Neural cell (in vitro differentiated cells): ENCODE measurements at regions not wholly inside any gene's neighbourhood (a gene's known extent, or its start where the extent isn't known, plus 50 kb on each side); places are given as distances from the start of the nearest gene placed in this dataset.

ENCODE experiments used
- H2AFZ ChIP-seq: fragments of 200-600, 300-800 bp; sonication (generic), shearing (Covaris generic); 2 replicates; pipeline ENCODE4 v1.6.0; 2014; ENCODE audit warnings: low read depth, mild to moderate bottlenecking, antibody characterized with exemption, low read length, moderate library complexity
- H3F3A ChIP-seq: fragments of 200-600 bp; shearing (Covaris generic); 2 replicates; pipeline ENCODE4 v1.6.1; 2016; ENCODE audit warnings: mild to moderate bottlenecking, moderate library complexity, mixed read lengths, antibody characterized with exemption, low read length; ENCODE audit not compliant: insufficient read depth, poor library complexity, severe bottlenecking
- H3K27ac ChIP-seq: fragments of 200-600, 300-800 bp; sonication (generic), shearing (Covaris generic); 2 replicates; pipeline ENCODE4 v1.5.1; 2014; ENCODE audit warnings: mild to moderate bottlenecking, low read length, moderate library complexity
- H3K27me3 ChIP-seq: fragments of 300-800, 200-600 bp; sonication (generic), shearing (Covaris generic); 2 replicates; pipeline ENCODE4 v1.6.0; 2014; ENCODE audit warnings: mild to moderate bottlenecking, low read depth, low read length, moderate library complexity; ENCODE audit not compliant: insufficient read depth
- H3K36me3 ChIP-seq: fragments of 300-800, 200-600 bp; sonication (generic), shearing (Covaris generic); 2 replicates; pipeline ENCODE4 v1.5.1; 2014; ENCODE audit warnings: mild to moderate bottlenecking, antibody characterized with exemption, low read length, moderate library complexity; ENCODE audit not compliant: insufficient read depth
- H3K4me2 ChIP-seq: fragments of 300-800, 200-600 bp; sonication (generic), shearing (Covaris generic); 2 replicates; pipeline ENCODE4 v1.6.0; 2014; ENCODE audit warnings: mild to moderate bottlenecking, low read length
- H3K4me3 ChIP-seq: fragments of 300-800, 200-600 bp; sonication (generic), shearing (Covaris generic); 2 replicates; pipeline ENCODE4 v1.5.1; 2014; ENCODE audit warnings: mild to moderate bottlenecking, low read length, moderate library complexity
- H3K79me2 ChIP-seq: fragments of 200-600 bp; shearing (Covaris generic); replicated peaks from 2 replicates; pipeline ENCODE4 v1.6.0; 2014; ENCODE audit warnings: mild to moderate bottlenecking, low read length, moderate library complexity; ENCODE audit not compliant: insufficient read depth
- H3K9ac ChIP-seq: fragments of 300-800, 200-600 bp; sonication (generic), shearing (Covaris generic); 2 replicates; pipeline ENCODE4 v1.6.1; 2016; ENCODE audit warnings: mild to moderate bottlenecking, low read length, mixed read lengths
- H3K9me2 ChIP-seq: fragments of 200-600 bp; shearing (Covaris generic); 2 replicates; pipeline ENCODE4 v1.6.1; 2016; ENCODE audit warnings: mild to moderate bottlenecking, low read length, mixed read lengths; ENCODE audit not compliant: insufficient read depth
- H3K9me3 ChIP-seq: fragments of 200-600, 300-800 bp; sonication (generic), shearing (Covaris generic); 2 replicates; pipeline ENCODE4 v1.6.1; 2016; ENCODE audit warnings: mild to moderate bottlenecking, mixed run types, low read length, moderate library complexity, mixed read lengths
- H4K20me1 ChIP-seq: fragments of 200-600 bp; shearing (Covaris generic); 2 replicates; pipeline ENCODE4 v1.6.1; 2016; ENCODE audit warnings: mild to moderate bottlenecking, mixed run types; ENCODE audit not compliant: insufficient read depth
- CTCF ChIP-seq: fragments of 450-650 bp; IDR thresholded peaks from 2 replicates; pipeline ENCODE4 v1.5.1; 2014; ENCODE audit warnings: antibody characterized with exemption, mild to moderate bottlenecking, moderate library complexity; ENCODE audit not compliant: poor library complexity, severe bottlenecking
- EP300 ChIP-seq: fragments of 450-650 bp; conservative IDR thresholded peaks from 2 replicates; pipeline ENCODE4 v1.6.1; 2014; ENCODE audit warnings: antibody characterized with exemption, mild to moderate bottlenecking, moderate library complexity; ENCODE audit not compliant: poor library complexity, severe bottlenecking
- EZH2 ChIP-seq: fragments of 200-600, 300-800 bp; shearing (Covaris generic), sonication (generic); IDR thresholded peaks from 2 replicates; pipeline ENCODE4 v1.6.1; 2014; ENCODE audit warnings: antibody characterized with exemption, low read length, borderline replicate concordance, mild to moderate bottlenecking; ENCODE audit not compliant: insufficient read depth, poor library complexity, severe bottlenecking
- MXI1 ChIP-seq: fragments of 450-650 bp; conservative IDR thresholded peaks from 2 replicates; pipeline ENCODE4 v1.6.1; 2014; ENCODE audit warnings: antibody characterized with exemption, mild to moderate bottlenecking; ENCODE audit not compliant: poor library complexity, severe bottlenecking
- POLR2AphosphoS5 ChIP-seq: IDR thresholded peaks from 2 replicates; pipeline ENCODE4 v1.6.1; 2012
- RAD21 ChIP-seq: fragments of 450-650 bp; conservative IDR thresholded peaks from 2 replicates; pipeline ENCODE4 v1.6.1; 2014; ENCODE audit warnings: antibody characterized with exemption, mild to moderate bottlenecking, moderate library complexity
- SMC3 ChIP-seq: fragments of 450-650 bp; conservative IDR thresholded peaks from 2 replicates; pipeline ENCODE4 v1.6.1; 2014; ENCODE audit warnings: antibody characterized with exemption, mild to moderate bottlenecking, moderate library complexity; ENCODE audit not compliant: poor library complexity
- TAF1 ChIP-seq: IDR thresholded peaks from 2 replicates; pipeline ENCODE4 v1.6.1; 2012; ENCODE audit warnings: low read depth
- TF ChIP-seq, protein P1 (sequence below): IDR thresholded peaks from 2 replicates; pipeline ENCODE4 v1.6.1; 2012; ENCODE audit warnings: borderline replicate concordance

- Histone ChIP-seq H3K9me3 (no peaks in the 10 kb centered on the region), H3K27ac (no peak overlapping the region), H3K4me2 (no peak overlapping the region), H3K27me3 (no peaks in the 10 kb centered on the region), H3F3A (no peaks in the 10 kb centered on the region), H3K79me2 (no peaks in the 10 kb centered on the region), H2AFZ (no peak overlapping the region), H3K9me2 (no peaks in the 10 kb centered on the region), H3K36me3 (no peaks in the 10 kb centered on the region), H3K9ac (no peak overlapping the region), H3K4me3 (no peak overlapping the region), H4K20me1 (no peaks in the 10 kb centered on the region)
- TF ChIP-seq, protein P1, sequence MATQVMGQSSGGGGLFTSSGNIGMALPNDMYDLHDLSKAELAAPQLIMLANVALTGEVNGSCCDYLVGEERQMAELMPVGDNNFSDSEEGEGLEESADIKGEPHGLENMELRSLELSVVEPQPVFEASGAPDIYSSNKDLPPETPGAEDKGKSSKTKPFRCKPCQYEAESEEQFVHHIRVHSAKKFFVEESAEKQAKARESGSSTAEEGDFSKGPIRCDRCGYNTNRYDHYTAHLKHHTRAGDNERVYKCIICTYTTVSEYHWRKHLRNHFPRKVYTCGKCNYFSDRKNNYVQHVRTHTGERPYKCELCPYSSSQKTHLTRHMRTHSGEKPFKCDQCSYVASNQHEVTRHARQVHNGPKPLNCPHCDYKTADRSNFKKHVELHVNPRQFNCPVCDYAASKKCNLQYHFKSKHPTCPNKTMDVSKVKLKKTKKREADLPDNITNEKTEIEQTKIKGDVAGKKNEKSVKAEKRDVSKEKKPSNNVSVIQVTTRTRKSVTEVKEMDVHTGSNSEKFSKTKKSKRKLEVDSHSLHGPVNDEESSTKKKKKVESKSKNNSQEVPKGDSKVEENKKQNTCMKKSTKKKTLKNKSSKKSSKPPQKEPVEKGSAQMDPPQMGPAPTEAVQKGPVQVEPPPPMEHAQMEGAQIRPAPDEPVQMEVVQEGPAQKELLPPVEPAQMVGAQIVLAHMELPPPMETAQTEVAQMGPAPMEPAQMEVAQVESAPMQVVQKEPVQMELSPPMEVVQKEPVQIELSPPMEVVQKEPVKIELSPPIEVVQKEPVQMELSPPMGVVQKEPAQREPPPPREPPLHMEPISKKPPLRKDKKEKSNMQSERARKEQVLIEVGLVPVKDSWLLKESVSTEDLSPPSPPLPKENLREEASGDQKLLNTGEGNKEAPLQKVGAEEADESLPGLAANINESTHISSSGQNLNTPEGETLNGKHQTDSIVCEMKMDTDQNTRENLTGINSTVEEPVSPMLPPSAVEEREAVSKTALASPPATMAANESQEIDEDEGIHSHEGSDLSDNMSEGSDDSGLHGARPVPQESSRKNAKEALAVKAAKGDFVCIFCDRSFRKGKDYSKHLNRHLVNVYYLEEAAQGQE = no peak
- TF ChIP-seq MXI1 = no peak
- no peak for TF ChIP-seq SMC3
- no peak for TF ChIP-seq EP300
- no peak for TF ChIP-seq TAF1
- TF ChIP-seq RAD21 = no peak
These were observed 1369.9 kb downstream of the EFNB2 start for GRCh38 chr13:105165449-105166125.

DNA sequence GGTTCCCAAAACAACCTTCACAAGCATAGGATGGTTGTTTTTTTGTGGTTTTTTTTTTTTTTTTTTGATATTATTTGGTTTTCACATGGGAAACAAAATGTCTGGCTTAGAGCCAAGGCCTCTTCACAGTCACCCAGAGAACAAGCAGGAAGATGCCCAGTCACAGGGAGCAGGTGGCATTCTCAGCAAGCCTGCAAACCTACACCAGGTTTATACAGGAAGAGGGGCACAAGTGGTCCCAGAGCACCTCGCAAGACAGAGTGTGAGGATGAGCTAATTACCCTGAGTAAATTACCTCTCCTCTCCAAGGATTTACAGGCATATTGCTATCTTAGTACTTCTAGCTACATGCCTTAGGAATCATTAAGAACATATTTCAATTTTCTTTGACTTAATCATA, 1375.6 kb downstream of the EFNB2 start:
- H3K4me3 ChIP-seq = no peak overlapping the region
- TF ChIP-seq MXI1 = no peak
- TF ChIP-seq CTCF = no peak
- no peak for TF ChIP-seq TAF1
- no peak for TF ChIP-seq EZH2
- TF ChIP-seq, protein P1 = no peak
- TF ChIP-seq SMC3 = no peak
- no peak for TF ChIP-seq POLR2AphosphoS5
- TF ChIP-seq RAD21 = no peak
- H3K36me3 ChIP-seq = no peaks in the 10 kb centered on the region
- no peaks in the 10 kb centered on the region for H3K79me2 ChIP-seq
- H4K20me1 ChIP-seq = no peaks in the 10 kb centered on the region
- no peak overlapping the region for H3K9ac ChIP-seq
- no peaks in the 10 kb centered on the region for H3F3A ChIP-seq
- H3K27me3 ChIP-seq = no peaks in the 10 kb centered on the region
- no peak overlapping the region for H3K4me2 ChIP-seq
- H3K27ac ChIP-seq = no peak overlapping the region
- no peaks in the 10 kb centered on the region for H3K9me3 ChIP-seq
- H3K9me2 ChIP-seq = no peaks in the 10 kb centered on the region
- H2AFZ ChIP-seq = no peak overlapping the region
